Embryonic facial prominence (tissue), 1 donor: ENCODE measurements at regions not wholly inside any gene's neighbourhood (a gene's known extent, or its start where the extent isn't known, plus 50 kb on each side); places are given as distances from the start of the nearest gene placed in this dataset.
"Not testable (repeated sequence)": the region's sequence is repeated elsewhere in the genome, so short reads cannot be mapped to it uniquely, and the experiment has no call there.

Source experiments
- DNase-seq: peaks from one replicate; pipeline ENCODE4 v3.0.0-alpha.2; 2016; ENCODE audit errors: extremely low spot score

GRCh38 chr4:126670038-126670437 is 962.7 kb upstream of the INTU start:
- DNase-seq: not testable (repeated sequence)

DNA sequence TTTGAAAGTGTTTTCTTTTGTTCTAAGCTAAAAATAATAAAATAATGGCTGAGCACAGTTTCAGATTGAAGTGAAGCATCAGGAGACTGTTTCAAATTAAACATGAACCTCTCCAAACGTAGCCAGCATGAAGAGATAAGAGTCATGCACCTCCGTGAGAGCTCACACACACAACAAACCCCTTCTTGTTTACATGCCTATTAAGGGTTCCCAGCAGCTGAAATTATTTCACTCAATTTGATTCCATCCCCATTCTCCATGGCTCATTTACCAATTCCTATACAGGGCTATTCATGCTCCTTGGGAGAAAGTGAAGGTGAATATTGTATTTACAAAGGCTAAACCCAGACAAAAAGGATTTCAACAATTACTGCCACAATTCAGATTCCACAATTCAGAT is 954.1 kb upstream of the INTU start:
- no peak for DNase-seq

GRCh38 chr4:126679303-126679702 is 953.5 kb upstream of the INTU start:
- no peak for DNase-seq

- no peak for DNase-seq
These were observed 950.5 kb upstream of the INTU start for GRCh38 chr4:126682250-126682649.

DNA sequence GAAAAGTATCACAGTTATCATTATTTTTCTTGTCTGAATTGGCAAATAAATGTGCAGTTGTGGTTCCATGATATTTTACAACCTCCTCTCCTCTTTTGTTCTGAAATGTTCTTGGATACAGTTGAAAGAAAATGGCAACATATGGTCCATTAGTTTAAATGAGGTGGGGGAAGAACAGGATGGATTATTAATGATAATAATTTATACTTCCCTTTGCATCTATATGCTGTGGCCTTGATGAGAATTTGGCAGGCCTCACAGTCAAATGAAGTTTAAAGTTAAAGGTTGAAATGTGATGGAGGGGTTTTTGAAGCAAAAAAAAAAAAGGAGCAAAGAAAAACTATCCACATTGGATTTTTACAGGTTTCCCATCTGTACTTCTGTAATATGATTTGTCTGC is 946.3 kb upstream of the INTU start:
- DNase-seq: no peak

DNA sequence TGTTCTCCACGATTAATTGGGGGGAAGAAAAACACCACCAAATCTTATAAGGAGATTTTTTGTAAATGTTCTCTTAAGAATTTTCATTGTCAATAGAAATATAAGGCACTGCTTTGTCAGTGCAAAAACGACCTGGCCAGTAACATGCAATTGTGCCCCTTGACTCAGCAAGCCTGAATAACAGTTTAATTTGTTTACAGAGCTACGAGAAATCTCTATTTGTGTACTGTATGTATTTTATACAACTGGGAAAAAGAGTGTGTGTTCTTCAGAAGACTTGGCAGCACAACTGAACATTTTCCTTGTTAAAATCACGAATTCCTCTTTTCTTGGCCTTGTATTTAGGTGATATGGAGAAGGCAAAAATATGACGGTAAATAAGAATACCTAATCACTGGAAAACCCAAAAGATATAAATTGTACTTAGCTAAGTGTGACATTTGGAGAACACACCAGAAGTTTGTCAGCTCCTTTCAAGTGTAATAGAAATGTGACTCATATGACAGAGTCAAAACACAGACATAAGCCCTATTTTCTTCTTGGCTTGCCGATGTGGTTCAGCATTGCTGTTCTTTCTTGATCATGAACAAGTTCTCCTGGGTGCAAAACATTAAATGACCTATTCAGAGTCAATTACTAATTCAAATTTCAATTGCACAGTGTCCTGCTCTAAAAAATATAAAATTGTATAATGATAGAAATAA is 945.0 kb upstream of the INTU start:
- DNase-seq: no peak

- DNase-seq: no peak
These were observed 941.0 kb upstream of the INTU start for GRCh38 chr4:126691797-126692196.

DNA sequence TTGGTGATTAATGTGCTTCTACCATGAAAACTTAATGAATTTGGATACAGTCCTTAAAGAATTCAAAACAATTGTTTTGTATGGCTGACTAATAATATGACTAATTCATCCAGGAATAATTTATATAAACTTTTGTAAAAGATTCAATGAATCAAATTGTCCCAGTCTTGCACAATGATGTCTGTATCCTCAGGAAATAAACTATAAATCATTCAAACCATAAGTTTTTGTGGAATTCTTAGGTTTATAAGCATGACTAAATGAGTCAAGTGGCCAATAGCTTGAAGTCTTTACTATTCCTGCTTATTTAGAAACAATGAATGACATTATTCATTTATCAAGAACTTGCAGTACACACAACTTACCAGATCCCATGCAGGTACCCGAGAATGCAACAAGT is 935.0 kb upstream of the INTU start:
- no peak for DNase-seq

GRCh38 chr4:126698224-126698623 is 934.5 kb upstream of the INTU start:
- DNase-seq: no peak

- DNase-seq: no peak
These were observed 931.0 kb upstream of the INTU start for GRCh38 chr4:126701756-126702155.

DNA sequence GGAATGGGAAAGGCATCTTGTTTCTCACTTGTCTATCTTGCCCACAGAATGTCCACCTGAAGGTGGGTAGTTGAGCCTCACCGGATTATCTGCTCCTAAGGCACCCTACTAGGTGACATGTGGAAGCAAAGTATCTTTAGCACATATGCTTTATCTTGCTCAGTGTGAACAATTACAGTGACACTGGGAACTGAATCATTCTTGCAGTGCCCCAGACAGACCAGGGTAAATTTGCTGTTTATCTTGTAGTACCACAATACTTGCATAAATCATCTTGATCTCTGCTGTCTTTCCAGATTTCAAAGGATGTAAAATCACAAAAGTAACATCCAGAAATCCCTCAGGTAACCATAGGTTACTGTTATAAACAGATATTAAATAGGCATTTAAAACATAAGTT is 930.0 kb upstream of the INTU start:
- DNase-seq: no peak

DNA sequence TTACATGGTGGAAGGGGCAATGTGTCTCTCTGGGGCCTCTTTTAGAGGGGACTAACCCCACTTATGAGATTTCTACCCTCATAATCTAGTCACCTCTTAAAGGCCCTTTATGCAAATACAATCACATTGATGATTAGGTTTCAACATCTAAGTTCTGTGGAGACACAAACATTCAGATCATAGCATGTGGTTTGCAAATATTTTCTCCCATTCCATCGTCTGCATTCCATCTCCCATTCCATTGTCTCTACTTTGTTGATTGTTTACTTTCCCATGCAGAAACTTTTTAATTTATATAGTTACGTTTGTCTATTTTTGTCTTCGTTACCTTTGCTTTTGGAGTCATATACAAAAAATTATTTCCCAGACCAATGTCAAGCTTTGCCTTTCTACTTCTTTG is 927.5 kb upstream of the INTU start:
- DNase-seq: no peak

DNA sequence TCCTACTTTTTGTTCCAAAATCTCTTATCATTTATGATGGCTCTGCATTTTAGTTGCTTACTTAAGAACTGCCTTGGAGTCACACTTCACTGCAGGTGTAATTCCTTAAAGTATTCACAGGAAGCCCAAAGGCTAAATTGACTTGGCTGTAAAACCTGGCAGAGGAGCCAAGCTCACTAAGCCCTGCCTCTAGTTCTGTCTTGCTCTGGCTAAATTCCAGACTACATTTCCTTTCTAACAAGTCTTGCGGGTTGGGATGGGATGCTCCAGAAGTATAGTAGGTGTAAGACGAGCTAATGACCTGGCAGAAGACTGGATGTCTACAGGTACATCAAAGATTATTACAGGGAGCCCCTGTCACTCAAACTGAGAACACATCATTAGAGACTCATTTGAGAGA is 924.0 kb upstream of the INTU start:
- DNase-seq: peak; percentile 9

- no peak for DNase-seq
These were observed 921.8 kb upstream of the INTU start for GRCh38 chr4:126710935-126711334.

DNA sequence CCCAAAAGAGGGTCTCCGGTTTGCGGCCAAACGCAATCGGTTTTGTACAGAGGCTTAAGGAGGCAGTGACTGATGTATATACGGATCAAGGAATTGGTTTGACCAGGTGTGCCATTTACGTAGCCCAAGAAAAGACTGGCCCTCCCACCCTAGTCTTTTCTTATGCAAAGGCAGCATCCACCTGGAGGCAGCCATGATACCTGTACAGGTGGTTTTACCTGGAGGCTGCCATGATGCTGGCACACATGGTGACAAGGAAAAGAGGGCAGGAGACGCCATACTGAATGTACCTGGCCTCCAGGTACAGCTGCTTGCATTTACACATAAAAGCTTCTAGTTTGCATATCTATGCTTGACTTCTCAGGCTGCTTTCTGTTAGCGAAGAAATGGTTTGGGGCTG is 917.7 kb upstream of the INTU start:
- no peak for DNase-seq

- no peak for DNase-seq
These were observed 917.1 kb upstream of the INTU start for GRCh38 chr4:126715681-126716080.

DNA sequence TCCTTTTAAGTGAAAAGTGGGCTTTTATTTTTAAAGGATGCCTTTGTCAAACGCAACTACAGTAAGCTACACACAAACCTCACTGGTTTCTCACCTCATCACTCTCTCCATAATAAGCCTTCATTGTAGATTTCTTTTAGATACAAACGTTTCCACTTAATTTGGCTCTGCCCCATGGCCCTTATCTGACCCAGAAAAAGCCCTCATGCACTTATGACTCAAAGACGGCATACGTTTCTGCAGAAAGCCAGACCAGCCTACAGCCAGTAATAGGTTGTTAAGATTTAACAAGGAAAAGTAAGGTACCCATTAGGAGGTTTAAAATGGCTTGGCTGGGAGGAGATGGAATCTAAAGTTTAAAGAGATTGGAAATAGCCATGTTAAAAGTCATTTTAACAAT is 914.6 kb upstream of the INTU start:
- no peak for DNase-seq

DNA sequence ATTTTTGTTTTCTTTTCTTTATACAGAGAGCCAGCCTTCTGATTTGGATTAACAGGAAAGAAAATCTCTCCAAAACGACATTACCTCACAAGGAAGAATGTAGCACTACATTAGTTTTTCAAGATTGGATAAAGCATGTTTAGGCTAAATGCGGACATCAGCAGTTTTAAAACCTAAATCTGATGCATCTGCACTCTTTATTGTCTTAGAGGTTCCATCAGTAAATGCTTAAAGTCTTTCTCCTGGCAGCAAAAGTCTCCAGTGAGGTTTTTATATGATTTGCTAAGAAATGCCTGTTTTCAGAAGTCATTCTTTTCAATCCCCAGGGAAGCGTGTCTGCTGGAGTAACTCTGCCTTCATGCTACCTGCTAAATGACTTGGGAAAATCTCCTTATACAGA is 912.9 kb upstream of the INTU start:
- DNase-seq: peak; percentile 7

- no peak for DNase-seq
These were observed 906.9 kb upstream of the INTU start for GRCh38 chr4:126725906-126726305.

DNA sequence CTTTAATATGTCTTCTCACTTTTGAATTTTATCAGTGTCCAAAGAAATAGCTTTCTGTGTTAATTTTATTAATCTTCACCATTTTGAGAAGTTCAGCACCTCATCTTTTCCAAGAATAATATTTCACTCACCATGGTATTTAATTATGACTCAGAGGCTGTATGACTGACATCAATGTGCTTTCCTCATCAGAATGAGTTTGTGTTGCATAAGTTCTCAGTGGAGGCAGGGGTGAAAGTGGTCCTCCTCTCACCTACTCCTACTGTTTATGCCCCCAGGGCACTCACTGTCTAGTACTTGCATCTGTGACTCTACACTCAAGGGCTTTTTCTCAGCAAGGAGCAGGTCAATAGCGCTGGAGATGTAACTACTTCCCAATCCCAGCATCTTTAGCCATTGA is 905.3 kb upstream of the INTU start:
- no peak for DNase-seq

DNA sequence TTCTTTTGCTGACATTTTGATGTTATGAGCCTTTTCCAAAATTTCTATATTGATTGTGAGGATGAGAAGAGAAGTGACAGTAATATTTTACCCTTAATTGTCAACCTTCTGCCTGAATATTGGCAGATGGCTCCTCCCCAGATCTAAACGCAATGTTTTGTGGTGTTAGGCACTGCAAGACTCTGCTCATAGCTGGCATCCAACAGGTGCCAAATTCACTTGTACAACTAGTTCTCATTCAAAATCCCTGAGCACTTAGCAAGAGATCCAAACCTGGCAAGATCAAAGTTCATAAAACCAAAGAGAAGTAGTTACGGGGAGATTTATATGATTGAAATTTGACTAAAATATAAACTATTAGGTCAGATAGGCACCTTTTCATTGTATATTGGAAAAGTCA is 901.7 kb upstream of the INTU start:
- DNase-seq: no peak

DNA sequence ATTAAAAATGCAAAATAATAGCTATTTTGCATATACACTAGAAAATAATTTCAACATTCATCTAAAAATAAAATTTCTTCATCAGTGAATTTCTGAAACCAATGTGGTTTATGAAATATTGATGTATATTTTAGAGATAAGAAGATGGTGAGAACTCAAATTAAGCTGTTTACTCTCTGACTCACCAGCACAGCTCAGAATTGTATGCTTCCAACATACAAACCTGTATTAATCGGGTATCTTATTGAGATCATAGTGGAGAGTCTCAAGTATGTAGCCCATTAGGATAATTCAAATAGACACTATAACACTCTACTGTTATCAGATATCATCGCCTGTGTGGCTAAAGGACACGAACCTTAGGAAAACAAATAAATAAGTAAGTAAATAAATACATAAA is 899.5 kb upstream of the INTU start:
- DNase-seq: no peak

DNA sequence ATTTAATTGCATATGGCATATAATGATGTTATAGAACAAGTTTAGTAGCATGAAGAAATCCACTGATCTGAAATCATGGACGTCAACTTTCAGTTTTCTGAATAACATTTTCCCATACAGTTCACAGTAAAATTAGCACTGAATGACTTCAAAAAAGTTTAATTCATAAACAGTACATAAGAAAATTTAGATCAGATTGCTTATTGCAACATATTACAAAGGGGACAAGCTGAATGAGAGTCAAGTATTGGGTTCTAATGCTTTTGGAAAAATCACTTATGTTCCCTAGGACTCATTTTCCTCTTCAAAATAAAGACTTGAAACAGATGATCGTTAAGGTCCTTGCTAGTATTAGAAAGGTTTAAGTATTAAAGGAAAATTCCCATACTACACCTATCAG is 898.3 kb upstream of the INTU start:
- DNase-seq: no peak
